HG03045 (cell line): ENCODE measurements at regions not wholly inside any gene's neighbourhood (a gene's known extent, or its start where the extent isn't known, plus 50 kb on each side); places are given as distances from the start of the nearest gene placed in this dataset.
"Not testable (repeated sequence)": the region's sequence is repeated elsewhere in the genome, so short reads cannot be mapped to it uniquely, and the experiment has no call there.

ENCODE experiments used
- ATAC-seq: cut with Tn5 transposase; IDR thresholded peaks from one replicate; pipeline ENCODE4 v1.9.1; 2021; ENCODE audit warnings: mild to moderate bottlenecking, moderate library complexity; ENCODE audit not compliant: unreplicated experiment

GRCh38 chr2:192566863-192567262 is 372.1 kb upstream of the TMEFF2 start:
- ATAC-seq = no peak

GRCh38 chr2:192560326-192560725 is 365.6 kb upstream of the TMEFF2 start:
- no peak for ATAC-seq

GRCh38 chr2:192559587-192559986 is 364.9 kb upstream of the TMEFF2 start:
- no peak for ATAC-seq

- no peak for ATAC-seq
These were observed 363.9 kb upstream of the TMEFF2 start for GRCh38 chr2:192558637-192559036.

GRCh38 chr2:192555740-192556139 is 361.0 kb upstream of the TMEFF2 start:
- no peak for ATAC-seq

GRCh38 chr2:192551760-192552159 is 357.0 kb upstream of the TMEFF2 start:
- no peak for ATAC-seq

- no peak for ATAC-seq
These were observed 351.8 kb upstream of the TMEFF2 start for GRCh38 chr2:192546565-192546964.

- no peak for ATAC-seq
These were observed 349.7 kb upstream of the TMEFF2 start for GRCh38 chr2:192544371-192544955.

- not testable (repeated sequence) for ATAC-seq
These were observed 347.7 kb upstream of the TMEFF2 start for GRCh38 chr2:192542148-192543066.

GRCh38 chr2:192539306-192539705 is 344.6 kb upstream of the TMEFF2 start:
- ATAC-seq = no peak

- no peak for ATAC-seq
These were observed 342.3 kb upstream of the TMEFF2 start for GRCh38 chr2:192536922-192537624.

GRCh38 chr2:192535956-192536921 is 341.5 kb upstream of the TMEFF2 start:
- no peak for ATAC-seq

GRCh38 chr2:192534072-192534471 is 339.3 kb upstream of the TMEFF2 start:
- ATAC-seq = no peak

- ATAC-seq = not testable (repeated sequence)
These were observed 330.0 kb upstream of the TMEFF2 start for GRCh38 chr2:192524642-192525251.

GRCh38 chr2:192524214-192524613 is 329.5 kb upstream of the TMEFF2 start:
- not testable (repeated sequence) for ATAC-seq

- ATAC-seq = no peak
These were observed 321.2 kb upstream of the TMEFF2 start for GRCh38 chr2:192515937-192516336.

- ATAC-seq = no peak
These were observed 318.8 kb upstream of the TMEFF2 start for GRCh38 chr2:192513575-192513974.

GRCh38 chr2:192507836-192508450 is 313.2 kb upstream of the TMEFF2 start:
- ATAC-seq = not testable (repeated sequence)

GRCh38 chr2:192500550-192501200 is 305.9 kb upstream of the TMEFF2 start:
- peak; percentile 87 for ATAC-seq
